ENCODE measurements at regions not wholly inside any gene's neighbourhood (a gene's known extent, or its start where the extent isn't known, plus 50 kb on each side); places are given as distances from the start of the nearest gene placed in this dataset.

GRCh38 chr12:114935658-114936057, 251.7 kb upstream of the TBX3 start:
- Mint-ChIP-seq H3K9me3 (ENCODE audit: low read depth) (peaks cover 4% of the 10 kb centered on the region), H3K27me3 (no peaks in the 10 kb centered on the region), H3K27ac (no peak overlapping the region), H3K36me3 (no peaks in the 10 kb centered on the region), H3K4me3 (no peak overlapping the region), H3K4me1 (no peaks in the 10 kb centered on the region)
- CTCF ChIA-PET, result no interaction called here
- ATAC-seq (no peak), DNase-seq (no peak)

DNA sequence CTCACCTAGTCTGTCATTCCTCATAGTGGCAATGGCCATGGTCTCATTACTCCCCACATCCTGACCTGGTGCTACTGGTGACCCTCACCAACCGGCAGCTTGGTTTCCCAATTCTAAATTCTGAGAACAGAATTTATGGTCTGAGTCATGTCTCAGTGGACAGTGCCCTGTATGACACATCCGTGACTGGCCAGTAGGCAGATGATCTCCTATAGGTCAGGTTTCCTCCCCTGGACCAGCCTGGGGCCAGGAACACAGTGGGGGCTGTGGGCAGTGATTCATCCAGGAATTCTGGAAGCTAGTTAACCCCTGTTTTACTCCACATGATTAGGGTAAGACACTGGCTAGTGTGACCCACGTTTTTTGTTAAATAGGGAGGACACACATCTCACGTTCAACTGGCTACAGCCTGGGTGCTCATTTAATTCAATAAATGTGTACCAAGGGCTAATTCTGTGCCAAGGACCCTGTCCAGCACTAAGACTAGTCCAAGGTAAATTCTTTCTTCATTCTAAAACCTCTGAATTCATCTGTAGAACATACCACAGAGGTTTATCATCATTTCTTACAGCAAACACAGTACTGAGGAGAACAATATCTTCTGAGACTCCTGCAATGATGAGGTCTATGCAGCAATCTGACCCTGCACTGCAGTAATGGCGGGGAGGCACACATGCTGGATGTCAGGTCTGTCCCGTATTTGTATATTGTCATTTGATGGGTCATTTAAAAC, 249.6 kb upstream of the TBX3 start:
- DNase-seq, result no peak
- Mint-ChIP-seq H3K9me3 (ENCODE audit: low read depth) (peaks cover 6% of the 10 kb centered on the region), H3K36me3 (no peaks in the 10 kb centered on the region), H3K4me1 (no peaks in the 10 kb centered on the region), H3K27ac (no peak overlapping the region), H3K27me3 (no peaks in the 10 kb centered on the region), H3K4me3 (no peak overlapping the region)
- CTCF ChIA-PET, result no interaction called here
- ATAC-seq, result no peak

GRCh38 chr12:114932806-114933205, 248.8 kb upstream of the TBX3 start:
- Mint-ChIP-seq H3K27ac (no peak overlapping the region), H3K9me3 (ENCODE audit: low read depth) (peaks cover 7% of the 10 kb centered on the region), H3K4me1 (no peaks in the 10 kb centered on the region), H3K4me3 (no peak overlapping the region), H3K27me3 (no peaks in the 10 kb centered on the region), H3K36me3 (no peaks in the 10 kb centered on the region)
- ATAC-seq, result no peak
- DNase-seq, result no peak
- CTCF ChIA-PET, result no interaction called here

- CTCF ChIA-PET, result no interaction called here
- H3K36me3 Mint-ChIP-seq, result no peaks in the 10 kb centered on the region
- no peak overlapping the region for H3K4me3 Mint-ChIP-seq
- no peaks in the 10 kb centered on the region for H3K4me1 Mint-ChIP-seq
- no peaks in the 10 kb centered on the region for H3K27me3 Mint-ChIP-seq
- no peak for DNase-seq
- H3K27ac Mint-ChIP-seq, result no peak overlapping the region
- peaks cover 7% of the 10 kb centered on the region for H3K9me3 Mint-ChIP-seq (ENCODE audit: low read depth)
- no peak for ATAC-seq
Observed at GRCh38 chr12:114931025-114931424, 247.1 kb upstream of the TBX3 start.

GRCh38 chr12:114926341-114926740, 242.4 kb upstream of the TBX3 start:
- H3K27ac Mint-ChIP-seq, result no peak overlapping the region
- CTCF ChIA-PET, result no interaction called here
- no peaks in the 10 kb centered on the region for H3K27me3 Mint-ChIP-seq
- ATAC-seq (no peak), DNase-seq (no peak)
- H3K4me3 Mint-ChIP-seq, result no peak overlapping the region
- H3K36me3 Mint-ChIP-seq, result no peaks in the 10 kb centered on the region
- no peaks in the 10 kb centered on the region for H3K4me1 Mint-ChIP-seq
- H3K9me3 Mint-ChIP-seq (ENCODE audit: low read depth), result peaks cover 9% of the 10 kb centered on the region

DNA sequence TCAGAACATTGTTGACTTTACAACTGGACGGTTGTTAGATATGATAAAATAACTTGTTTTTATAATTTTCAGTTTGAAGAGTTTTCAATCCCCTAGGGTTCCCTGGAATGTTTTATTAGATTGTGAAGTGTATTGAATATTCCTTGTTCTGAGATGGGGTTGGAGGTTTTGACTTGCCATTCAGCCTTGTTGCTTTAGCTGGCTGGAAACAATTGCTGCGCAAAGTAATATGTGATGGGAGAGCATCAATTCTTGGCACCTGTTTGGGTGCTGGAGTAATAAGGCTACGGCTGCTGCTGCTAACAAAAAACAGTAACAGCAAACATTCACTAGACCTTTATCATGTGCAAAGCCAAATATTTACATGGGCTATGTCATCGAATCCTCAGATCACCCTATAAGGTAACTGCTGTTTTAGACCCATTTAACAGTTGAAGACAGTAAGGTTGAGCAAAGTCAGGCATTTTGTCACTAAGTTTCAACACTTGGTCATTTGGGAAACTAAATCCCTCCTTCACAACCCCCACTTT, 241.0 kb upstream of the TBX3 start:
- H3K27ac Mint-ChIP-seq, result no peak overlapping the region
- no peak for ATAC-seq
- H3K9me3 Mint-ChIP-seq (ENCODE audit: low read depth), result peaks cover 5% of the 10 kb centered on the region
- CTCF ChIA-PET, result no interaction called here
- H3K4me1 Mint-ChIP-seq, result no peaks in the 10 kb centered on the region
- H3K4me3 Mint-ChIP-seq, result no peak overlapping the region
- DNase-seq, result no peak
- no peaks in the 10 kb centered on the region for H3K36me3 Mint-ChIP-seq
- no peaks in the 10 kb centered on the region for H3K27me3 Mint-ChIP-seq

DNA sequence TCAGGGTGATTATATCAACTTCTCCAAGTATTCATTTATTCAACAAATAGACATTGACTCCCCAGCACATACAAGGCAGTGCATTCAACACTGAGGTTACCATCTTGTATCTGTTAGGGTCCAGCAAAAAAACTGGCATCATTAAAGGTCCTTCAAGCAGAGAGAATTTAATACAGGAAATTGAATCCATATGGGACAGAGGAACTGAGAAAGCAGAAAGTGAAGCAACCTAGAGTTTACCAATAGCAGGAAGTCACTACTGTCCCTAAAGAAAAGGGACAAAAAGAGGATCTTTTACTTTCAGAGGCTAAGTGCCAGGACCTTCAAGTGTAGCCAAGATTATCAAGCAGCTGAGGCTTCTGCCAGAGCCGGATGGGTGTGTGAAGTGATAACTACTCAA, 237.8 kb upstream of the TBX3 start:
- H3K27me3 Mint-ChIP-seq, result no peaks in the 10 kb centered on the region

DNA sequence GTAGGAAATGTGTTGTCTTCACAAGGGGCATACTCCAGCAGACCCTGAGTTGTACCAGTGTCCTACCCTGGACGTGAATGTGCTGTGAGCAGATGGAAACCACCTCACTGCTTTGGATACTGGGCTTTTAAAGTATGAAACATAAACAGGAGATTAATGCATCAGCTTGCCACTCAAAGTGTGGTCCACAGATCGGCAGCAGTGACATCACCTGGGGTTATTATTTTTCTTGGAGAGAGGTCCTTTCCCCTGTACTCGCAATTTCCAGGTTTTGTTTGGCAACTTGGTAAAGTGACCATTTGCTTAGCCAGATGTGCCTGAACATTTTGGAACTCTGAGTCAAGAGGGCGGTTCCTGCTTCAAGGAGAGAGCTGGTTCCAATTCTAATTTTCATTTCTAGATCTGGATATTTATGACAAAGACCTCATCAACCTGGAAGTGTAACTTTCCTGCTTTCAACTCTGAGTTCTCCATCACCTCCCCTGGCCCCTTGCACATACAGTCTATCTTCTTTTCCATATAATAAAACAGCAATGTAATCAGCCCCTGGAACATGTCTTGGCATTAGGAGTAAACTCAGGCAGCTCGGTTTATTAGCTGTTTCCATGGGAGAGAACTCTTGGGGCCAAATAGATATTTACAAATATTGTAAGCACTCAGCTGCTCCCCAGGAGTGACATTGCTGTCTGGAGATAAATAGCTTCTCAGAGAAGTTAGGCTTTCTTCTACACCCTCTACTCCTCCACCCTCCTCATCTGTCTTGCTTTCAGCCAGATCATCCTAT, 237.0 kb upstream of the TBX3 start:
- Mint-ChIP-seq H3K36me3 (no peaks in the 10 kb centered on the region), H3K4me1 (no peaks in the 10 kb centered on the region), H3K27ac (no peak overlapping the region), H3K9me3 (ENCODE audit: low read depth) (peaks cover 2% of the 10 kb centered on the region), H3K4me3 (no peak overlapping the region), H3K27me3 (no peaks in the 10 kb centered on the region)
- CTCF ChIA-PET, result no interaction called here
- no peak for DNase-seq
- no peak for ATAC-seq

More for the DNA sequence above, 237.8 kb upstream of the TBX3 start:
- no peak overlapping the region for H3K4me3 Mint-ChIP-seq
- CTCF ChIA-PET, result no interaction called here
- no peak for DNase-seq
- H3K9me3 Mint-ChIP-seq (ENCODE audit: low read depth), result peaks cover 2% of the 10 kb centered on the region
- no peaks in the 10 kb centered on the region for H3K4me1 Mint-ChIP-seq
- ATAC-seq, result no peak
- no peaks in the 10 kb centered on the region for H3K36me3 Mint-ChIP-seq
- no peak overlapping the region for H3K27ac Mint-ChIP-seq

- Mint-ChIP-seq H3K27me3 (no peaks in the 10 kb centered on the region), H3K27ac (no peak overlapping the region), H3K4me1 (no peaks in the 10 kb centered on the region), H3K4me3 (no peak overlapping the region), H3K9me3 (ENCODE audit: low read depth) (no peaks in the 10 kb centered on the region), H3K36me3 (no peaks in the 10 kb centered on the region)
- DNase-seq (no peak), ATAC-seq (no peak)
- CTCF ChIA-PET, result no interaction called here
Observed at GRCh38 chr12:114919479-114919878, 235.5 kb upstream of the TBX3 start.

DNA sequence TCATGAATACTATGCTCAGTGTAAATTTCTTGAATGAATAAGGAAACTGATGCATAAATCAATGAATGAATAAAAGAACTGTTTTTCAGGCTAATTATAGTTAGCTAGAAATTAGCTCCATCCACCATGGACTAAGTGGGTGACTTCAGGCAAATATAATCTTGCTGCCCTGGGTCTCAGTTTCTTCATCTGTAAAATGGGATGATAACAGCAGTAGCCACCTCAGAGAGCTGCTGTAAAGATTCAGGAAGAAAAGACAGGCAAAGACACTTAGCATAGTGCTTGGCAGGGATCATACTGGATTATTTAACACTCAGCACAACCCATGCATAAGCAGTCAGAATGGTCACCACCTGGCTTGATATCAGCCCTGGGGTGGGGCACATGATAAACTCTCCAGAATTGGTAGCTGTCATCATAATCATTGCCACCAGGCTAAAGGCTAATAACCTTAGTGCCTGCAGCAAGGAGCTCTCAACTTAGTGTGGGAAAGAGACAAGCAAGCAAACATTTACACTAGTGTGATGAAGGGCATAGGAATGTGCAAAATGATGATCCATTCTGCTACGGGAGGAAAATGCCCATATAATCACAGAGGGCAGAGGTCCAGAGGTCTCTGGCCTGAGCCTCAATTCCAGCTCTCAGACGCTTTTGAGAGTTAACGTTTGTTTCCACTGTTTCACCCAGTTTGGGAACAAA, 234.7 kb upstream of the TBX3 start:
- Mint-ChIP-seq H3K9me3 (ENCODE audit: low read depth) (no peaks in the 10 kb centered on the region), H3K4me3 (no peak overlapping the region), H3K27ac (no peak overlapping the region), H3K4me1 (no peaks in the 10 kb centered on the region), H3K36me3 (no peaks in the 10 kb centered on the region), H3K27me3 (no peaks in the 10 kb centered on the region)
- CTCF ChIA-PET, result no interaction called here
- DNase-seq (no peak), ATAC-seq (no peak)

DNA sequence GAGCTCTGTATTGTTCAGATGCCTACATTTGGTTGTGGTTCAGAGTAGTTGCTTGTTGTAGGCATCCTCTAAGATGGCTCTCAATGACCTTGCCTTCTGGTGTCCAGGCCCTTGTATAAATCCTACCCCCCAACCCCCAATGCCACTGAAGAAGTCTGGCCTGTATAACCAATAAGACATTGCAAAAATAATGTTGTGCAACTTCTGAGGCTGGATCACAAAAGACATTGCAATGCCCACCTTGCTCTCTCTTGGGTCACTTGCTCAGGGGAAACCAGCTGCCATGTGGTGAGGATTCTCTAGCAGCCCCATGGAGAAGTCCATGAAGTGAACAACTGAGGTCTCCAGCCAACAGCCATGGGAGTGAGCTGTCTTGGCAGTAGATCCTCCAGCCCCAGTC, 234.0 kb upstream of the TBX3 start:
- no peaks in the 10 kb centered on the region for H3K9me3 Mint-ChIP-seq (ENCODE audit: low read depth)
- no peaks in the 10 kb centered on the region for H3K4me1 Mint-ChIP-seq
- H3K27ac Mint-ChIP-seq, result no peak overlapping the region
- CTCF ChIA-PET, result no interaction called here
- no peak for DNase-seq
- no peak overlapping the region for H3K4me3 Mint-ChIP-seq
- no peaks in the 10 kb centered on the region for H3K27me3 Mint-ChIP-seq
- no peaks in the 10 kb centered on the region for H3K36me3 Mint-ChIP-seq
- ATAC-seq, result no peak

- no peaks in the 10 kb centered on the region for H3K36me3 Mint-ChIP-seq
- CTCF ChIA-PET, result no interaction called here
Observed at GRCh38 chr12:114917307-114917706, 233.3 kb upstream of the TBX3 start.

GRCh38 chr12:114916541-114916940, 232.6 kb upstream of the TBX3 start:
- Mint-ChIP-seq H3K9me3 (ENCODE audit: low read depth) (peaks cover 2% of the 10 kb centered on the region), H3K4me3 (no peak overlapping the region), H3K27ac (no peak overlapping the region), H3K36me3 (no peaks in the 10 kb centered on the region), H3K4me1 (no peaks in the 10 kb centered on the region), H3K27me3 (no peaks in the 10 kb centered on the region)
- no peak for ATAC-seq
- CTCF ChIA-PET, result no interaction called here
- no peak for DNase-seq

More at GRCh38 chr12:114917307-114917706, 233.3 kb upstream of the TBX3 start:
- Mint-ChIP-seq H3K27me3 (no peaks in the 10 kb centered on the region), H3K4me1 (no peaks in the 10 kb centered on the region), H3K9me3 (ENCODE audit: low read depth) (no peaks in the 10 kb centered on the region), H3K27ac (no peak overlapping the region), H3K4me3 (no peak overlapping the region)
- ATAC-seq (no peak), DNase-seq (no peak)

DNA sequence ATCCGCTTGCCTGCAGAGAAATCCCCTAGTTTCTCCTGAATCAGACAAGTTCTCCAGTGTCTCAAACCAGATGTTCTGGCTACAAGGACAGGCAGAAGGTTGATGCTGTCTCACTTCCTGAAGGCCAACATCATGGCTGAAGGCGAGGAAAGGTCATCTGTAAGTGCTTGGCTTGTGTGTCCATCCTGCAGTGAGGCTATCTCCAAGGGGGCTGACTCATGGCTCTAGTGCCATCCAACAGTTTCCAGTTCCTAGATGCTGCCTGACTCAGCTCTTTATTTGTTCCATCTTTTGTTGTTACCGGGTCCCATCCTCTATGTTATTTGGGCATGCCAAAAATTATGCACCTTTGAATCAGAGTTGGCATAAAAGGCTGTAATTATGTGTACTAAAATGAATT, 232.1 kb upstream of the TBX3 start:
- Mint-ChIP-seq H3K4me3 (no peak overlapping the region), H3K4me1 (no peaks in the 10 kb centered on the region), H3K27me3 (no peaks in the 10 kb centered on the region), H3K36me3 (no peaks in the 10 kb centered on the region), H3K27ac (no peak overlapping the region), H3K9me3 (ENCODE audit: low read depth) (peaks cover 2% of the 10 kb centered on the region)
- ATAC-seq, result no peak
- CTCF ChIA-PET, result no interaction called here
- no peak for DNase-seq

All from activated CD8-positive, alpha-beta memory T cell treated with anti-CD3 and anti-CD28 coated beads, Interleukin-2, amount 10 ng/mL, durations not matched to agents 7 days and 5 days (primary cell).